ENCODE measurements at regions not wholly inside any gene's neighbourhood (a gene's known extent, or its start where the extent isn't known, plus 50 kb on each side); places are given as distances from the start of the nearest gene placed in this dataset.

GRCh38 chr11:134663506-134664313 is 251.7 kb upstream of the B3GAT1 start:
- no peak overlapping the region for H2AFZ ChIP-seq (ENCODE audit: low read length)
- H3K9me2 ChIP-seq (replicated peaks; ENCODE audit: insufficient read depth, low read length) = no peaks in the 10 kb centered on the region
- DNase-seq = no peak
- no peaks in the 10 kb centered on the region for H3K9me3 ChIP-seq (ENCODE audit: low read length)
- no peak overlapping the region for H3K9ac ChIP-seq (ENCODE audit: low read length)
- H4K20me1 ChIP-seq (ENCODE audit: insufficient read depth, low read depth, low read length) = no peaks in the 10 kb centered on the region
- H3K79me2 ChIP-seq (ENCODE audit: low read length) = no peaks in the 10 kb centered on the region
- no peaks in the 10 kb centered on the region for H3K4me1 ChIP-seq (ENCODE audit: low read length)
- no peak overlapping the region for H3K27ac ChIP-seq (ENCODE audit: low read length)
- H3K4me3 ChIP-seq (ENCODE audit: low read length) = no peak overlapping the region
- H3K36me3 ChIP-seq (ENCODE audit: insufficient read depth, low read length) = no peaks in the 10 kb centered on the region
- no peak overlapping the region for H3K4me2 ChIP-seq (ENCODE audit: low read depth, low read length, poor library complexity, severe bottlenecking)
- no peaks in the 10 kb centered on the region for H3K27me3 ChIP-seq (ENCODE audit: low read length)

GRCh38 chr11:134662629-134663360 is 250.8 kb upstream of the B3GAT1 start:
- Histone ChIP-seq H3K9me2 (replicated peaks; ENCODE audit: insufficient read depth, low read length) (no peaks in the 10 kb centered on the region), H3K4me1 (ENCODE audit: low read length) (no peaks in the 10 kb centered on the region), H4K20me1 (ENCODE audit: insufficient read depth, low read depth, low read length) (no peaks in the 10 kb centered on the region), H3K79me2 (ENCODE audit: low read length) (no peaks in the 10 kb centered on the region), H3K27me3 (ENCODE audit: low read length) (no peaks in the 10 kb centered on the region), H3K36me3 (ENCODE audit: insufficient read depth, low read length) (no peaks in the 10 kb centered on the region), H3K4me3 (ENCODE audit: low read length) (no peak overlapping the region), H3K4me2 (ENCODE audit: low read depth, low read length, poor library complexity, severe bottlenecking) (no peak overlapping the region), H2AFZ (ENCODE audit: low read length) (no peak overlapping the region), H3K9me3 (ENCODE audit: low read length) (no peaks in the 10 kb centered on the region), H3K27ac (ENCODE audit: low read length) (no peak overlapping the region), H3K9ac (ENCODE audit: low read length) (no peak overlapping the region)
- no peak for DNase-seq

GRCh38 chr11:134661660-134662059 is 249.6 kb upstream of the B3GAT1 start:
- no peaks in the 10 kb centered on the region for H3K4me1 ChIP-seq (ENCODE audit: low read length)
- H3K9ac ChIP-seq (ENCODE audit: low read length) = no peak overlapping the region
- no peaks in the 10 kb centered on the region for H3K79me2 ChIP-seq (ENCODE audit: low read length)
- no peaks in the 10 kb centered on the region for H3K36me3 ChIP-seq (ENCODE audit: insufficient read depth, low read length)
- no peak for DNase-seq
- no peak overlapping the region for H3K4me3 ChIP-seq (ENCODE audit: low read length)
- no peak overlapping the region for H2AFZ ChIP-seq (ENCODE audit: low read length)
- H3K27me3 ChIP-seq (ENCODE audit: low read length) = no peaks in the 10 kb centered on the region
- no peak overlapping the region for H3K4me2 ChIP-seq (ENCODE audit: low read depth, low read length, poor library complexity, severe bottlenecking)
- H3K27ac ChIP-seq (ENCODE audit: low read length) = no peak overlapping the region
- H4K20me1 ChIP-seq (ENCODE audit: insufficient read depth, low read depth, low read length) = no peaks in the 10 kb centered on the region
- no peaks in the 10 kb centered on the region for H3K9me3 ChIP-seq (ENCODE audit: low read length)
- H3K9me2 ChIP-seq (replicated peaks; ENCODE audit: insufficient read depth, low read length) = no peaks in the 10 kb centered on the region

GRCh38 chr11:134660416-134660815 is 248.4 kb upstream of the B3GAT1 start:
- H3K4me3 ChIP-seq (ENCODE audit: low read length) = no peak overlapping the region
- H4K20me1 ChIP-seq (ENCODE audit: insufficient read depth, low read depth, low read length) = no peaks in the 10 kb centered on the region
- no peak overlapping the region for H3K27ac ChIP-seq (ENCODE audit: low read length)
- no peak for DNase-seq
- H3K9me3 ChIP-seq (ENCODE audit: low read length) = no peaks in the 10 kb centered on the region
- no peaks in the 10 kb centered on the region for H3K4me1 ChIP-seq (ENCODE audit: low read length)
- H3K79me2 ChIP-seq (ENCODE audit: low read length) = no peaks in the 10 kb centered on the region
- no peaks in the 10 kb centered on the region for H3K27me3 ChIP-seq (ENCODE audit: low read length)
- H3K36me3 ChIP-seq (ENCODE audit: insufficient read depth, low read length) = no peaks in the 10 kb centered on the region
- H2AFZ ChIP-seq (ENCODE audit: low read length) = no peak overlapping the region
- H3K4me2 ChIP-seq (ENCODE audit: low read depth, low read length, poor library complexity, severe bottlenecking) = no peak overlapping the region
- H3K9me2 ChIP-seq (replicated peaks; ENCODE audit: insufficient read depth, low read length) = no peaks in the 10 kb centered on the region
- H3K9ac ChIP-seq (ENCODE audit: low read length) = no peak overlapping the region

GRCh38 chr11:134659882-134660281 is 247.8 kb upstream of the B3GAT1 start:
- Histone ChIP-seq H3K4me1 (ENCODE audit: low read length) (no peaks in the 10 kb centered on the region), H3K4me3 (ENCODE audit: low read length) (no peak overlapping the region), H3K9me2 (replicated peaks; ENCODE audit: insufficient read depth, low read length) (no peaks in the 10 kb centered on the region), H3K27ac (ENCODE audit: low read length) (no peak overlapping the region), H3K27me3 (ENCODE audit: low read length) (no peaks in the 10 kb centered on the region), H3K36me3 (ENCODE audit: insufficient read depth, low read length) (no peaks in the 10 kb centered on the region), H4K20me1 (ENCODE audit: insufficient read depth, low read depth, low read length) (no peaks in the 10 kb centered on the region), H2AFZ (ENCODE audit: low read length) (no peak overlapping the region), H3K9me3 (ENCODE audit: low read length) (no peaks in the 10 kb centered on the region), H3K79me2 (ENCODE audit: low read length) (no peaks in the 10 kb centered on the region), H3K4me2 (ENCODE audit: low read depth, low read length, poor library complexity, severe bottlenecking) (no peak overlapping the region), H3K9ac (ENCODE audit: low read length) (no peak overlapping the region)
- no peak for DNase-seq

- no peaks in the 10 kb centered on the region for H4K20me1 ChIP-seq (ENCODE audit: insufficient read depth, low read depth, low read length)
- H3K4me1 ChIP-seq (ENCODE audit: low read length) = no peaks in the 10 kb centered on the region
- H3K27ac ChIP-seq (ENCODE audit: low read length) = no peak overlapping the region
- no peak overlapping the region for H3K4me2 ChIP-seq (ENCODE audit: low read depth, low read length, poor library complexity, severe bottlenecking)
- no peaks in the 10 kb centered on the region for H3K9me3 ChIP-seq (ENCODE audit: low read length)
- H3K79me2 ChIP-seq (ENCODE audit: low read length) = no peaks in the 10 kb centered on the region
- H3K27me3 ChIP-seq (ENCODE audit: low read length) = no peaks in the 10 kb centered on the region
- no peak overlapping the region for H2AFZ ChIP-seq (ENCODE audit: low read length)
- DNase-seq = no peak
- no peak overlapping the region for H3K9ac ChIP-seq (ENCODE audit: low read length)
- H3K9me2 ChIP-seq (replicated peaks; ENCODE audit: insufficient read depth, low read length) = no peaks in the 10 kb centered on the region
- no peak overlapping the region for H3K4me3 ChIP-seq (ENCODE audit: low read length)
- no peaks in the 10 kb centered on the region for H3K36me3 ChIP-seq (ENCODE audit: insufficient read depth, low read length)
These were observed 246.6 kb upstream of the B3GAT1 start for GRCh38 chr11:134658481-134659225.

GRCh38 chr11:134657631-134658030 is 245.6 kb upstream of the B3GAT1 start:
- no peaks in the 10 kb centered on the region for H3K79me2 ChIP-seq (ENCODE audit: low read length)
- no peaks in the 10 kb centered on the region for H3K9me3 ChIP-seq (ENCODE audit: low read length)
- H3K27ac ChIP-seq (ENCODE audit: low read length) = no peak overlapping the region
- no peak overlapping the region for H2AFZ ChIP-seq (ENCODE audit: low read length)
- no peaks in the 10 kb centered on the region for H4K20me1 ChIP-seq (ENCODE audit: insufficient read depth, low read depth, low read length)
- H3K9me2 ChIP-seq (replicated peaks; ENCODE audit: insufficient read depth, low read length) = no peaks in the 10 kb centered on the region
- no peak for DNase-seq
- no peak overlapping the region for H3K9ac ChIP-seq (ENCODE audit: low read length)
- H3K4me1 ChIP-seq (ENCODE audit: low read length) = no peaks in the 10 kb centered on the region
- H3K36me3 ChIP-seq (ENCODE audit: insufficient read depth, low read length) = no peaks in the 10 kb centered on the region
- no peaks in the 10 kb centered on the region for H3K27me3 ChIP-seq (ENCODE audit: low read length)
- H3K4me2 ChIP-seq (ENCODE audit: low read depth, low read length, poor library complexity, severe bottlenecking) = no peak overlapping the region
- no peak overlapping the region for H3K4me3 ChIP-seq (ENCODE audit: low read length)

- Histone ChIP-seq H3K4me3 (ENCODE audit: low read length) (no peak overlapping the region), H3K4me1 (ENCODE audit: low read length) (no peaks in the 10 kb centered on the region), H2AFZ (ENCODE audit: low read length) (no peak overlapping the region), H3K79me2 (ENCODE audit: low read length) (no peaks in the 10 kb centered on the region), H4K20me1 (ENCODE audit: insufficient read depth, low read depth, low read length) (no peaks in the 10 kb centered on the region), H3K36me3 (ENCODE audit: insufficient read depth, low read length) (no peaks in the 10 kb centered on the region), H3K27me3 (ENCODE audit: low read length) (no peaks in the 10 kb centered on the region), H3K9me2 (replicated peaks; ENCODE audit: insufficient read depth, low read length) (no peaks in the 10 kb centered on the region), H3K9ac (ENCODE audit: low read length) (no peak overlapping the region), H3K9me3 (ENCODE audit: low read length) (no peaks in the 10 kb centered on the region), H3K27ac (ENCODE audit: low read length) (no peak overlapping the region), H3K4me2 (ENCODE audit: low read depth, low read length, poor library complexity, severe bottlenecking) (no peak overlapping the region)
- no peak for DNase-seq
These were observed 245.0 kb upstream of the B3GAT1 start for GRCh38 chr11:134656861-134657540.

Data from Karpas-422 (cell line).